K562 (cell line): ENCODE measurements at regions not wholly inside any gene's neighbourhood (a gene's known extent, or its start where the extent isn't known, plus 50 kb on each side); places are given as distances from the start of the nearest gene placed in this dataset.

Experiments used
- CHD1 ChIP-seq: fragments of 200-600 bp; sonication (generic); IDR thresholded peaks from one replicate; pipeline ENCODE4 v1.6.1; 2012; ENCODE audit warnings: mild to moderate bottlenecking, moderate library complexity, low read length, inconsistent platforms
- HNRNPLL ChIP-seq: fragments of 200-400 bp; formaldehyde crosslinking; IDR thresholded peaks from 2 replicates; pipeline ENCODE4 v1.6.1; 2017; ENCODE audit warnings: low read length, low read depth, mild to moderate bottlenecking; ENCODE audit not compliant: poor library complexity, severe bottlenecking
- MAZ ChIP-seq, 2 experiments: fragments of 450-650 bp in 1 of 2; sonication (generic) in 1 of 2; formaldehyde crosslinking; IDR thresholded peaks in 1 of 2; conservative IDR thresholded peaks in 1 of 2; 2 replicates each; pipeline versions ENCODE4 v1.4.0 to v1.5.0; 2020; ENCODE audit warnings: mild to moderate bottlenecking in 1 of 2, missing genetic modification reagents in 1 of 2
- SP2 ChIP-seq: IDR thresholded peaks from 2 replicates; pipeline ENCODE4 v1.6.1; 2011; ENCODE audit warnings: mild to moderate bottlenecking, low read depth, low read length, moderate library complexity; ENCODE audit not compliant: poor library complexity, severe bottlenecking; ENCODE audit errors: extremely low read depth
- TAF7 ChIP-seq: fragments of 450-650 bp; IDR thresholded peaks from 2 replicates; pipeline ENCODE4 v1.6.1; 2016; ENCODE audit warnings: missing genetic modification characterization, missing compliant biosample characterization
- TFAP4 ChIP-seq: sonication (generic); formaldehyde crosslinking; IDR thresholded peaks from 2 replicates; pipeline ENCODE4 v1.8.0; 2022; ENCODE audit warnings: missing genetic modification reagents, mild to moderate bottlenecking, moderate library complexity, borderline replicate concordance
- ZNF124 ChIP-seq: sonication (generic); formaldehyde crosslinking; IDR thresholded peaks from 2 replicates; pipeline ENCODE4 v1.8.1; 2022; ENCODE audit warnings: missing genetic modification reagents
- ZNF695 ChIP-seq: fragments of 450-650 bp; formaldehyde crosslinking; IDR thresholded peaks from 2 replicates; pipeline ENCODE4 v1.4.0; 2020; ENCODE audit warnings: mild to moderate bottlenecking, moderate library complexity
- ZNF699 ChIP-seq: fragments of 250-450 bp; sonication (Bioruptor Pico); IDR thresholded peaks from 2 replicates; pipeline ENCODE4 v1.8.0; 2021; ENCODE audit warnings: mild to moderate bottlenecking, moderate library complexity; ENCODE audit not compliant: insufficient replicate concordance
- ZNF79 ChIP-seq: fragments of 250-450 bp; sonication (Bioruptor Pico); IDR thresholded peaks from 2 replicates; pipeline ENCODE4 v1.4.0; 2020; ENCODE audit warnings: low read depth, mild to moderate bottlenecking, moderate library complexity

GRCh38 chr2:216916956-216917650, 57.2 kb upstream of the TNP1 start (continued):
- TF ChIP-seq ZNF124 = no peak
- no peak for TF ChIP-seq TFAP4 (CRISPR knock-in tag)
- TF ChIP-seq HNRNPLL = no peak
- no peak for TF ChIP-seq MAZ (CRISPR knock-in tag; conservative IDR thresholded peaks at IDR 0.05 in 1 of 2, IDR thresholded peaks at IDR 0.05 in 1 of 2)
- TF ChIP-seq ZNF699 = no peak
- TF ChIP-seq SP2 = no peak
- TF ChIP-seq ZNF695 (CRISPR knock-in tag) = no peak
- TF ChIP-seq CHD1 = no peak
- no peak for TF ChIP-seq ZNF79 (CRISPR knock-in tag)
- no peak for TF ChIP-seq TAF7
